GM23338 (cell line): ENCODE measurements at regions not wholly inside any gene's neighbourhood (a gene's known extent, or its start where the extent isn't known, plus 50 kb on each side); places are given as distances from the start of the nearest gene placed in this dataset.
"Not testable (repeated sequence)": the region's sequence is repeated elsewhere in the genome, so short reads cannot be mapped to it uniquely, and the experiment has no call there.

Source experiments
- ATAC-seq: fragments of 200-7000 bp; cut with Tn5 transposase; 3 replicates; pipeline ENCODE4 v1.9.1; 2020
- DNase-seq: peaks from one replicate; pipeline ENCODE4 v3.0.0-alpha.2; 2015; ENCODE audit warnings: low spot score
- H2AFZ ChIP-seq: fragments of 200-600 bp; sonication (generic); 2 replicates; pipeline ENCODE4 v1.8.0; 2016; ENCODE audit warnings: antibody characterized with exemption, mild to moderate bottlenecking, moderate library complexity
- H3F3A ChIP-seq: fragments of 200-600 bp; sonication (generic); replicated peaks from 2 replicates; pipeline ENCODE4 v1.8.0; 2017; ENCODE audit warnings: antibody characterized with exemption, mixed run types, low read depth
- H3K27ac ChIP-seq: fragments of 200-600 bp; sonication (generic); 2 replicates; pipeline ENCODE4 v1.6.1; 2016; ENCODE audit warnings: low read depth
- H3K27me3 ChIP-seq: fragments of 200-600 bp; sonication (generic); 2 replicates; pipeline ENCODE4 v1.8.0; 2016; ENCODE audit warnings: mild to moderate bottlenecking, mixed run types, moderate library complexity; ENCODE audit not compliant: insufficient read depth
- H3K36me3 ChIP-seq: fragments of 200-600 bp; sonication (generic); 2 replicates; pipeline ENCODE4 v1.8.0; 2016; ENCODE audit warnings: mild to moderate bottlenecking; ENCODE audit not compliant: insufficient read depth
- H3K4me1 ChIP-seq: fragments of 200-600 bp; sonication (generic); 2 replicates; pipeline ENCODE4 v1.8.0; 2016; ENCODE audit warnings: mild to moderate bottlenecking, moderate library complexity; ENCODE audit not compliant: insufficient read depth
- H3K4me2 ChIP-seq: fragments of 200-600 bp; sonication (generic); 2 replicates; pipeline ENCODE4 v1.7.1; 2017; ENCODE audit warnings: mixed run types
- H3K4me3 ChIP-seq: fragments of 200-600 bp; sonication (generic); 2 replicates; pipeline ENCODE4 v1.6.1; 2016; ENCODE audit warnings: mixed run types
- H3K79me2 ChIP-seq: fragments of 200-600 bp; sonication (generic); replicated peaks from 2 replicates; pipeline ENCODE4 v1.8.0; 2017; ENCODE audit warnings: mild to moderate bottlenecking; ENCODE audit not compliant: insufficient read depth
- H3K9me2 ChIP-seq: fragments of 200-600 bp; sonication (generic); 2 replicates; pipeline ENCODE4 v1.8.0; 2017; ENCODE audit not compliant: insufficient read depth
- H4K20me1 ChIP-seq: fragments of 200-600 bp; sonication (generic); replicated peaks from 2 replicates; pipeline ENCODE4 v1.8.0; 2017; ENCODE audit warnings: mild to moderate bottlenecking; ENCODE audit not compliant: insufficient read depth
- H3K27ac Mint-ChIP-seq: 2 replicates; pipeline ENCODE4 v1.8.0; 2020; ENCODE audit warnings: inconsistent platforms, mild to moderate bottlenecking, moderate library complexity, mixed read lengths
- H3K27me3 Mint-ChIP-seq: 3 replicates; pipeline ENCODE4 v1.8.0; 2022; ENCODE audit warnings: low read depth, mild to moderate bottlenecking, moderate library complexity, mixed read lengths, inconsistent platforms; ENCODE audit not compliant: insufficient read depth, poor library complexity
- H3K36me3 Mint-ChIP-seq: 3 replicates; pipeline ENCODE4 v1.8.0; 2021; ENCODE audit warnings: low read depth, mild to moderate bottlenecking, inconsistent platforms, moderate library complexity, mixed read lengths
- H3K4me1 Mint-ChIP-seq: 3 replicates; pipeline ENCODE4 v1.8.0; 2020; ENCODE audit warnings: mild to moderate bottlenecking, inconsistent platforms, mixed read lengths
- H3K4me3 Mint-ChIP-seq: 3 replicates; pipeline ENCODE4 v1.8.0; 2021; ENCODE audit warnings: moderate library complexity, mild to moderate bottlenecking, inconsistent platforms, mixed read lengths
- H3K9me3 Mint-ChIP-seq: 3 replicates; pipeline ENCODE4 v1.8.0; 2020; ENCODE audit warnings: moderate library complexity, mild to moderate bottlenecking, inconsistent platforms, mixed read lengths
- CTCF ChIP-seq, 2 experiments: fragments of 200-600 bp in 1 of 2; sonication (generic) in 1 of 2; conservative IDR thresholded peaks; 2 replicates each; pipeline versions ENCODE4 v1.5.1 to v1.6.1; 2016 to 2017; ENCODE audit warnings: antibody characterized with exemption in 2 of 2, low read depth in 2 of 2, mild to moderate bottlenecking in 2 of 2, moderate library complexity in 1 of 2
- ETS1 ChIP-seq: IDR thresholded peaks from 2 replicates; pipeline ENCODE4 v1.6.1; 2016; ENCODE audit warnings: antibody characterized with exemption
- EZH2 ChIP-seq: fragments of 200-600 bp; sonication (generic); IDR thresholded peaks from one replicate; pipeline ENCODE4 v1.8.0; 2017; ENCODE audit warnings: antibody characterized with exemption, mild to moderate bottlenecking, low read depth; ENCODE audit not compliant: unreplicated experiment
- EZH2phosphoT487 ChIP-seq: fragments of 200-600 bp; sonication (generic); IDR thresholded peaks from one replicate; pipeline ENCODE4 v1.8.1; 2018; ENCODE audit warnings: antibody characterized with exemption; ENCODE audit not compliant: unreplicated experiment
- POLR2AphosphoS5 ChIP-seq: IDR thresholded peaks from 2 replicates; pipeline ENCODE4 v1.6.1; 2016; ENCODE audit warnings: antibody characterized with exemption, low read depth
- REST ChIP-seq: IDR thresholded peaks from one replicate; pipeline ENCODE4 v1.6.1; 2018; ENCODE audit warnings: antibody characterized with exemption; ENCODE audit not compliant: unreplicated experiment
- ZNF114 ChIP-seq: fragments of 250-450 bp; sonication (Bioruptor Pico); IDR thresholded peaks from 2 replicates; pipeline ENCODE4 v1.5.0; 2020; ENCODE audit warnings: mild to moderate bottlenecking, moderate library complexity

- H3K36me3 ChIP-seq, result no peaks in the 10 kb centered on the region; the same call in 1 of the 2 replicates
- no peaks in the 10 kb centered on the region for H4K20me1 ChIP-seq
- no peaks in the 10 kb centered on the region for H3K4me1 ChIP-seq
- Mint-ChIP-seq H3K4me1 (no peaks in the 10 kb centered on the region; the same call in 2 of the 3 replicates), H3K27me3 (peaks cover 2% of the 10 kb centered on the region), H3K4me3 (no peak overlapping the region), H3K36me3 (peaks cover 13% of the 10 kb centered on the region; the same call in 2 of the 3 replicates), H3K27ac (no peak overlapping the region), H3K9me3 (peaks cover 96% of the 10 kb centered on the region)
- no peak overlapping the region for H3K4me2 ChIP-seq
- TF ChIP-seq EZH2phosphoT487 (no peak), ZNF114 (CRISPR knock-in tag) (no peak), EZH2 (no peak), ETS1 (no peak), REST (no peak), CTCF (conservative IDR thresholded peaks at IDR 0.05; ENCODE audit: low read depth in 2 of 2) (no peak), POLR2AphosphoS5 (no peak)
- H3K79me2 ChIP-seq, result no peaks in the 10 kb centered on the region
- no peaks in the 10 kb centered on the region for H3K9me2 ChIP-seq
- DNase-seq (no peak), ATAC-seq (no peak)
- H3K27me3 ChIP-seq, result no peaks in the 10 kb centered on the region
- no peak overlapping the region for H2AFZ ChIP-seq
- H3F3A ChIP-seq, result no peaks in the 10 kb centered on the region
- no peak overlapping the region for H3K27ac ChIP-seq
- H3K4me3 ChIP-seq, result no peak overlapping the region
These were observed 236.1 kb upstream of the C16orf82 start for GRCh38 chr16:26830428-26831127.

- not testable (repeated sequence) for H3K27ac Mint-ChIP-seq, H3K4me3 ChIP-seq
- peaks cover 93% of the 10 kb centered on the region for H3K9me3 Mint-ChIP-seq
These were observed 230.6 kb upstream of the C16orf82 start for GRCh38 chr16:26836114-26836513.

More at GRCh38 chr16:26836114-26836513, 230.6 kb upstream of the C16orf82 start:
- not testable (repeated sequence) for H3K4me1 Mint-ChIP-seq, H3K79me2 ChIP-seq, H3K27me3 Mint-ChIP-seq, H3K4me3 Mint-ChIP-seq, DNase-seq, H2AFZ ChIP-seq, H3K27me3 ChIP-seq, H3F3A ChIP-seq, ATAC-seq, H3K9me2 ChIP-seq, H3K4me1 ChIP-seq, H3K36me3 ChIP-seq, H3K27ac ChIP-seq, H4K20me1 ChIP-seq, H3K4me2 ChIP-seq
- peaks cover 11% of the 10 kb centered on the region; the same call in 2 of the 3 replicates for H3K36me3 Mint-ChIP-seq
